ENCODE measurements at regions not wholly inside any gene's neighbourhood (a gene's known extent, or its start where the extent isn't known, plus 50 kb on each side); places are given as distances from the start of the nearest gene placed in this dataset.

DNA sequence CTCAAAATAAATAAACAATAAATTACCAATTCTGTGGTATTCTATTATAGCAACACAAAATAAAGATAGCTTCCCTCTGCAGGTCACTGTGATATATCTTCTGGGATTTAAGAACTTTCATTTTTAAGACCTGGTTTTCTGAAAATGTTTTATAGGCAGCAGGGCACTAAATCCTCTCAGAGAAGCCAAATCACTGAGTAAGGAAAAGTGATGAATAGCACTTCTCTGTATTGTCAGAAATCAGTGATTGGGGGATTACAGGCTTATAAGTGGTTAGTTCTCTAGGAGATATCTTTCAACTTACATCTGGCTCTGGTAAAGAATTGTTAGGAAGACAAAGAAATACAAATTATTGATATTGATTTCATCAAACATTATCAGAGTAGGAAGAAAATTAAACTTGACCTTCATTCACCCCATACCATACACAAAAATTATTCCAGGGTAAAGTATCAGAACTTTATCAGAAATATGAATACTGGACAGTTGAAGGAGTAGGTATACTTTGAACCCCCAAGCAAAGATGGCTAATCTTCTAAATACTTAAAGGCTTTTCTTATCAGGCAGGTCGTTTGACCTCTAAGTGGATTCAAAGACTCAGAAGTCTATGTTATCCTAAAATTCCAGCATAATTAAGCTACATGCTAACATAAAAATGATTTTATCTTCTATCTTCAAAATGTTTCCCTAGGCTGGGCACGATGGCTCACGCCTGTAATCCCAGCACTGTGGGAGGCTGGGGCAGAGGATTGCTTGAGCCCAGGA lies 81.6 kb upstream of the USP9X start:
- Histone ChIP-seq H3K9ac (ENCODE audit: control insufficient read depth, insufficient read depth, low read length) (no peak overlapping the region), H3K4me2 (ENCODE audit: control insufficient read depth, insufficient read depth) (no peak overlapping the region), H3K79me2 (ENCODE audit: control insufficient read depth, insufficient read depth, low read length) (no peaks in the 10 kb centered on the region), H3K27ac (ENCODE audit: control insufficient read depth, insufficient read depth) (no peak overlapping the region), H3K4me3 (no peak overlapping the region), H3K27me3 (replicated peaks in 1 of 2; ENCODE audit: control insufficient read depth in 2 of 2, insufficient read depth in 2 of 2, low read length in 1 of 2) (no peaks in the 10 kb centered on the region), H3K4me1 (ENCODE audit: control insufficient read depth, insufficient read depth, low read length) (no peaks in the 10 kb centered on the region), H4K20me1 (ENCODE audit: control insufficient read depth, insufficient read depth) (no peaks in the 10 kb centered on the region), H3K36me3 (ENCODE audit: control insufficient read depth in 2 of 2, insufficient read depth in 2 of 2, low read length in 1 of 2) (no peaks in the 10 kb centered on the region), H3K9me3 (replicated peaks; ENCODE audit: control insufficient read depth, insufficient read depth, low read length) (no peaks in the 10 kb centered on the region), H2AFZ (ENCODE audit: control insufficient read depth, low read depth, low read length) (no peak overlapping the region)
- ATAC-seq (no peak), FAIRE-seq (no peak), DNase-seq (ENCODE audit: low read depth, low spot score) (no peak)
- 62% methylated on average over 3 of the region's 3 CpGs for WGBS (ENCODE audit: insufficient coverage, insufficient replicate concordance, low lambda C conversion rate, missing lambda C conversion rate)
- TF ChIP-seq IRF5 (IDR thresholded peaks at IDR 0.05; ENCODE audit: borderline replicate concordance) (no peak), IKZF1 (conservative IDR thresholded peaks at IDR 0.05) (no peak), MEF2A (IDR thresholded peaks at IDR 0.05; ENCODE audit: insufficient read depth, low read depth, low read length) (no peak), RCOR1 (conservative IDR thresholded peaks at IDR 0.05; ENCODE audit: low read depth, low read length) (no peak)
- TF ChIP-seq, protein P1, sequence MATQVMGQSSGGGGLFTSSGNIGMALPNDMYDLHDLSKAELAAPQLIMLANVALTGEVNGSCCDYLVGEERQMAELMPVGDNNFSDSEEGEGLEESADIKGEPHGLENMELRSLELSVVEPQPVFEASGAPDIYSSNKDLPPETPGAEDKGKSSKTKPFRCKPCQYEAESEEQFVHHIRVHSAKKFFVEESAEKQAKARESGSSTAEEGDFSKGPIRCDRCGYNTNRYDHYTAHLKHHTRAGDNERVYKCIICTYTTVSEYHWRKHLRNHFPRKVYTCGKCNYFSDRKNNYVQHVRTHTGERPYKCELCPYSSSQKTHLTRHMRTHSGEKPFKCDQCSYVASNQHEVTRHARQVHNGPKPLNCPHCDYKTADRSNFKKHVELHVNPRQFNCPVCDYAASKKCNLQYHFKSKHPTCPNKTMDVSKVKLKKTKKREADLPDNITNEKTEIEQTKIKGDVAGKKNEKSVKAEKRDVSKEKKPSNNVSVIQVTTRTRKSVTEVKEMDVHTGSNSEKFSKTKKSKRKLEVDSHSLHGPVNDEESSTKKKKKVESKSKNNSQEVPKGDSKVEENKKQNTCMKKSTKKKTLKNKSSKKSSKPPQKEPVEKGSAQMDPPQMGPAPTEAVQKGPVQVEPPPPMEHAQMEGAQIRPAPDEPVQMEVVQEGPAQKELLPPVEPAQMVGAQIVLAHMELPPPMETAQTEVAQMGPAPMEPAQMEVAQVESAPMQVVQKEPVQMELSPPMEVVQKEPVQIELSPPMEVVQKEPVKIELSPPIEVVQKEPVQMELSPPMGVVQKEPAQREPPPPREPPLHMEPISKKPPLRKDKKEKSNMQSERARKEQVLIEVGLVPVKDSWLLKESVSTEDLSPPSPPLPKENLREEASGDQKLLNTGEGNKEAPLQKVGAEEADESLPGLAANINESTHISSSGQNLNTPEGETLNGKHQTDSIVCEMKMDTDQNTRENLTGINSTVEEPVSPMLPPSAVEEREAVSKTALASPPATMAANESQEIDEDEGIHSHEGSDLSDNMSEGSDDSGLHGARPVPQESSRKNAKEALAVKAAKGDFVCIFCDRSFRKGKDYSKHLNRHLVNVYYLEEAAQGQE (IDR thresholded peaks at IDR 0.05; ENCODE audit: low read depth, low read length), result no peak
- intact Hi-C loops (cut with micrococcal nuclease; ENCODE audit: unreplicated experiment), result no loop called here
- CTCF ChIA-PET, result interaction anchor here (1.7 kb wide), 1 partner anchor 175 kb away, joined by 3 read pairs; no protein-coding TSS in a partner anchor
- in situ Hi-C loops (cut with MboI), result no loop called here
- POLR2A ChIA-PET, result no interaction called here
- SMC1A ChIA-PET (ENCODE audit: uncharacterized antibody, unreplicated experiment), result no interaction called here
- RAD21 ChIA-PET (ENCODE audit: unreplicated experiment), result no interaction called here
- no TSS peak for BruUV-seq (replicated peaks)
